GM23338 (cell line): ENCODE measurements at regions not wholly inside any gene's neighbourhood (a gene's known extent, or its start where the extent isn't known, plus 50 kb on each side); places are given as distances from the start of the nearest gene placed in this dataset.

Experiments used
- ATAC-seq: fragments of 200-7000 bp; cut with Tn5 transposase; 3 replicates; pipeline ENCODE4 v1.9.1; 2020
- DNase-seq: peaks from one replicate; pipeline ENCODE4 v3.0.0-alpha.2; 2015; ENCODE audit warnings: low spot score
- H2AFZ ChIP-seq: fragments of 200-600 bp; sonication (generic); 2 replicates; pipeline ENCODE4 v1.8.0; 2016; ENCODE audit warnings: antibody characterized with exemption, mild to moderate bottlenecking, moderate library complexity
- H3F3A ChIP-seq: fragments of 200-600 bp; sonication (generic); replicated peaks from 2 replicates; pipeline ENCODE4 v1.8.0; 2017; ENCODE audit warnings: antibody characterized with exemption, mixed run types, low read depth
- H3K27ac ChIP-seq: fragments of 200-600 bp; sonication (generic); 2 replicates; pipeline ENCODE4 v1.6.1; 2016; ENCODE audit warnings: low read depth
- H3K27me3 ChIP-seq: fragments of 200-600 bp; sonication (generic); 2 replicates; pipeline ENCODE4 v1.8.0; 2016; ENCODE audit warnings: mild to moderate bottlenecking, mixed run types, moderate library complexity; ENCODE audit not compliant: insufficient read depth
- H3K36me3 ChIP-seq: fragments of 200-600 bp; sonication (generic); 2 replicates; pipeline ENCODE4 v1.8.0; 2016; ENCODE audit warnings: mild to moderate bottlenecking; ENCODE audit not compliant: insufficient read depth
- H3K4me1 ChIP-seq: fragments of 200-600 bp; sonication (generic); 2 replicates; pipeline ENCODE4 v1.8.0; 2016; ENCODE audit warnings: mild to moderate bottlenecking, moderate library complexity; ENCODE audit not compliant: insufficient read depth
- H3K4me2 ChIP-seq: fragments of 200-600 bp; sonication (generic); 2 replicates; pipeline ENCODE4 v1.7.1; 2017; ENCODE audit warnings: mixed run types
- H3K4me3 ChIP-seq: fragments of 200-600 bp; sonication (generic); 2 replicates; pipeline ENCODE4 v1.6.1; 2016; ENCODE audit warnings: mixed run types
- H3K79me2 ChIP-seq: fragments of 200-600 bp; sonication (generic); replicated peaks from 2 replicates; pipeline ENCODE4 v1.8.0; 2017; ENCODE audit warnings: mild to moderate bottlenecking; ENCODE audit not compliant: insufficient read depth
- H3K9me2 ChIP-seq: fragments of 200-600 bp; sonication (generic); 2 replicates; pipeline ENCODE4 v1.8.0; 2017; ENCODE audit not compliant: insufficient read depth
- H4K20me1 ChIP-seq: fragments of 200-600 bp; sonication (generic); replicated peaks from 2 replicates; pipeline ENCODE4 v1.8.0; 2017; ENCODE audit warnings: mild to moderate bottlenecking; ENCODE audit not compliant: insufficient read depth
- H3K27ac Mint-ChIP-seq: 2 replicates; pipeline ENCODE4 v1.8.0; 2020; ENCODE audit warnings: inconsistent platforms, mild to moderate bottlenecking, moderate library complexity, mixed read lengths
- H3K27me3 Mint-ChIP-seq: 3 replicates; pipeline ENCODE4 v1.8.0; 2022; ENCODE audit warnings: low read depth, mild to moderate bottlenecking, moderate library complexity, mixed read lengths, inconsistent platforms; ENCODE audit not compliant: insufficient read depth, poor library complexity
- H3K36me3 Mint-ChIP-seq: 3 replicates; pipeline ENCODE4 v1.8.0; 2021; ENCODE audit warnings: low read depth, mild to moderate bottlenecking, inconsistent platforms, moderate library complexity, mixed read lengths
- H3K4me1 Mint-ChIP-seq: 3 replicates; pipeline ENCODE4 v1.8.0; 2020; ENCODE audit warnings: mild to moderate bottlenecking, inconsistent platforms, mixed read lengths
- H3K4me3 Mint-ChIP-seq: 3 replicates; pipeline ENCODE4 v1.8.0; 2021; ENCODE audit warnings: moderate library complexity, mild to moderate bottlenecking, inconsistent platforms, mixed read lengths
- H3K9me3 Mint-ChIP-seq: 3 replicates; pipeline ENCODE4 v1.8.0; 2020; ENCODE audit warnings: moderate library complexity, mild to moderate bottlenecking, inconsistent platforms, mixed read lengths
- STAT1 ChIP-seq: IDR thresholded peaks from one replicate; pipeline ENCODE4 v1.6.1; 2016; ENCODE audit warnings: antibody characterized with exemption; ENCODE audit not compliant: unreplicated experiment
- ZNF331 ChIP-seq: fragments of 250-450 bp; sonication (Bioruptor Pico); IDR thresholded peaks from 2 replicates; pipeline ENCODE4 v1.5.0; 2020; ENCODE audit warnings: low read depth, mild to moderate bottlenecking, moderate library complexity
- TF ChIP-seq, protein P1 (sequence below): fragments of 250-450 bp; sonication (Bioruptor Pico); IDR thresholded peaks from 2 replicates; pipeline ENCODE4 v1.5.0; 2020; ENCODE audit warnings: mild to moderate bottlenecking, moderate library complexity
- TF ChIP-seq, protein P2 (sequence below), 2 experiments: fragments of 200-600 bp in 1 of 2; sonication (generic) in 1 of 2; conservative IDR thresholded peaks; 2 replicates each; pipeline versions ENCODE4 v1.5.1 to v1.6.1; 2016 to 2017; ENCODE audit warnings: antibody characterized with exemption in 2 of 2, low read depth in 2 of 2, mild to moderate bottlenecking in 2 of 2, moderate library complexity in 1 of 2

DNA sequence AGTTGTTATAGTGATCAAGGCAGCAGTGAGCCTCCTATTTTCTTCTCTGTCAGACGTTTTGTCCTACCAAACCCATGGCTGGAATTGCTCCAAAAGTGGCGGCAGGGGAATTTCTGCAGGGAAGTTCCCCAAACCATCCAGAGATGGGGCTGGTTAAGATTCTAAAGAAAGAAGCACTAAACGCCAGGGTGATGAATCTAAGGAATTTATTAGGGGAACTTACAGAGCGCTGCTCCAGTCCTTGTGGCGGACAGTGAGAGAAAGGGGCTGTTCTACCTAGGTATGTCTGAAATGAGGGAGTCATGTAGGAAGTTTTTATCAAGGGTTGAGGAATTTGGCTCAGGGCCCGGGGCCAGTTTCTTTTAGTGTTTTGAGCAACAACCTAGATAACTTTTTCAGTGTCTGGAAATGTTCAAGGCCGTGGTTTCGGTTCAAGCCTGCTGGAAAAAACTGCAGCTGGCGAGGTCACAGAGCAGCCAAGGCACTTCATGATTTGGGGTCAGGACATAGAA, 222.4 kb upstream of the B3GALT2 start:
- Mint-ChIP-seq H3K27ac (peak overlapping the region; percentile 26; the same call in 1 of the 2 replicates), H3K4me3 (no peak overlapping the region), H3K4me1 (no peaks in the 10 kb centered on the region), H3K9me3 (no peaks in the 10 kb centered on the region), H3K27me3 (peaks cover 2% of the 10 kb centered on the region), H3K36me3 (no peaks in the 10 kb centered on the region)
- Histone ChIP-seq H2AFZ (no peak overlapping the region), H3K9me2 (no peaks in the 10 kb centered on the region), H3K4me1 (no peaks in the 10 kb centered on the region), H4K20me1 (no peaks in the 10 kb centered on the region), H3F3A (no peaks in the 10 kb centered on the region), H3K79me2 (no peaks in the 10 kb centered on the region), H3K27ac (no peak overlapping the region), H3K4me3 (no peak overlapping the region), H3K36me3 (no peaks in the 10 kb centered on the region), H3K4me2 (no peak overlapping the region), H3K27me3 (no peaks in the 10 kb centered on the region)
- ATAC-seq (no peak; the same call in 2 of the 3 replicates), DNase-seq (peak; percentile 24)
- TF ChIP-seq, protein P1, sequence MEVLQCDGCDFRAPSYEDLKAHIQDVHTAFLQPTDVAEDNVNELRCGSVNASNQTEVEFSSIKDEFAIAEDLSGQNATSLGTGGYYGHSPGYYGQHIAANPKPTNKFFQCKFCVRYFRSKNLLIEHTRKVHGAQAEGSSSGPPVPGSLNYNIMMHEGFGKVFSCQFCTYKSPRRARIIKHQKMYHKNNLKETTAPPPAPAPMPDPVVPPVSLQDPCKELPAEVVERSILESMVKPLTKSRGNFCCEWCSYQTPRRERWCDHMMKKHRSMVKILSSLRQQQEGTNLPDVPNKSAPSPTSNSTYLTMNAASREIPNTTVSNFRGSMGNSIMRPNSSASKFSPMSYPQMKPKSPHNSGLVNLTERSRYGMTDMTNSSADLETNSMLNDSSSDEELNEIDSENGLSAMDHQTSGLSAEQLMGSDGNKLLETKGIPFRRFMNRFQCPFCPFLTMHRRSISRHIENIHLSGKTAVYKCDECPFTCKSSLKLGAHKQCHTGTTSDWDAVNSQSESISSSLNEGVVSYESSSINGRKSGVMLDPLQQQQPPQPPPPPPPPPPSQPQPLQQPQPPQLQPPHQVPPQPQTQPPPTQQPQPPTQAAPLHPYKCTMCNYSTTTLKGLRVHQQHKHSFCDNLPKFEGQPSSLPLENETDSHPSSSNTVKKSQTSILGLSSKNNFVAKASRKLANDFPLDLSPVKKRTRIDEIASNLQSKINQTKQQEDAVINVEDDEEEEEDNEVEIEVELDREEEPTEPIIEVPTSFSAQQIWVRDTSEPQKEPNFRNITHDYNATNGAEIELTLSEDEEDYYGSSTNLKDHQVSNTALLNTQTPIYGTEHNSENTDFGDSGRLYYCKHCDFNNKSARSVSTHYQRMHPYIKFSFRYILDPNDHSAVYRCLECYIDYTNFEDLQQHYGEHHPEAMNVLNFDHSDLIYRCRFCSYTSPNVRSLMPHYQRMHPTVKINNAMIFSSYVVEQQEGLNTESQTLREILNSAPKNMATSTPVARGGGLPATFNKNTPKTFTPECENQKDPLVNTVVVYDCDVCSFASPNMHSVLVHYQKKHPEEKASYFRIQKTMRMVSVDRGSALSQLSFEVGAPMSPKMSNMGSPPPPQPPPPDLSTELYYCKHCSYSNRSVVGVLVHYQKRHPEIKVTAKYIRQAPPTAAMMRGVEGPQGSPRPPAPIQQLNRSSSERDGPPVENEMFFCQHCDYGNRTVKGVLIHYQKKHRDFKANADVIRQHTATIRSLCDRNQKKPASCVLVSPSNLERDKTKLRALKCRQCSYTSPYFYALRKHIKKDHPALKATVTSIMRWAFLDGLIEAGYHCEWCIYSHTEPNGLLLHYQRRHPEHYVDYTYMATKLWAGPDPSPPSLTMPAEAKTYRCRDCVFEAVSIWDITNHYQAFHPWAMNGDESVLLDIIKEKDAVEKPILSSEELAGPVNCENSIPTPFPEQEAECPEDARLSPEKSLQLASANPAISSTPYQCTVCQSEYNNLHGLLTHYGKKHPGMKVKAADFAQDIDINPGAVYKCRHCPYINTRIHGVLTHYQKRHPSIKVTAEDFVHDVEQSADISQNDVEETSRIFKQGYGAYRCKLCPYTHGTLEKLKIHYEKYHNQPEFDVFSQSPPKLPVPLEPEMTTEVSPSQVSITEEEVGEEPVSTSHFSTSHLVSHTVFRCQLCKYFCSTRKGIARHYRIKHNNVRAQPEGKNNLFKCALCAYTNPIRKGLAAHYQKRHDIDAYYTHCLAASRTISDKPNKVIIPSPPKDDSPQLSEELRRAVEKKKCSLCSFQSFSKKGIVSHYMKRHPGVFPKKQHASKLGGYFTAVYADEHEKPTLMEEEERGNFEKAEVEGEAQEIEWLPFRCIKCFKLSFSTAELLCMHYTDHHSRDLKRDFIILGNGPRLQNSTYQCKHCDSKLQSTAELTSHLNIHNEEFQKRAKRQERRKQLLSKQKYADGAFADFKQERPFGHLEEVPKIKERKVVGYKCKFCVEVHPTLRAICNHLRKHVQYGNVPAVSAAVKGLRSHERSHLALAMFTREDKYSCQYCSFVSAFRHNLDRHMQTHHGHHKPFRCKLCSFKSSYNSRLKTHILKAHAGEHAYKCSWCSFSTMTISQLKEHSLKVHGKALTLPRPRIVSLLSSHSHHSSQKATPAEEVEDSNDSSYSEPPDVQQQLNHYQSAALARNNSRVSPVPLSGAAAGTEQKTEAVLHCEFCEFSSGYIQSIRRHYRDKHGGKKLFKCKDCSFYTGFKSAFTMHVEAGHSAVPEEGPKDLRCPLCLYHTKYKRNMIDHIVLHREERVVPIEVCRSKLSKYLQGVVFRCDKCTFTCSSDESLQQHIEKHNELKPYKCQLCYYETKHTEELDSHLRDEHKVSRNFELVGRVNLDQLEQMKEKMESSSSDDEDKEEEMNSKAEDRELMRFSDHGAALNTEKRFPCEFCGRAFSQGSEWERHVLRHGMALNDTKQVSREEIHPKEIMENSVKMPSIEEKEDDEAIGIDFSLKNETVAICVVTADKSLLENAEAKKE (CRISPR knock-in tag) = no peak
- TF ChIP-seq ZNF331 (CRISPR knock-in tag) (no peak), STAT1 (no peak)
- TF ChIP-seq, protein P2, sequence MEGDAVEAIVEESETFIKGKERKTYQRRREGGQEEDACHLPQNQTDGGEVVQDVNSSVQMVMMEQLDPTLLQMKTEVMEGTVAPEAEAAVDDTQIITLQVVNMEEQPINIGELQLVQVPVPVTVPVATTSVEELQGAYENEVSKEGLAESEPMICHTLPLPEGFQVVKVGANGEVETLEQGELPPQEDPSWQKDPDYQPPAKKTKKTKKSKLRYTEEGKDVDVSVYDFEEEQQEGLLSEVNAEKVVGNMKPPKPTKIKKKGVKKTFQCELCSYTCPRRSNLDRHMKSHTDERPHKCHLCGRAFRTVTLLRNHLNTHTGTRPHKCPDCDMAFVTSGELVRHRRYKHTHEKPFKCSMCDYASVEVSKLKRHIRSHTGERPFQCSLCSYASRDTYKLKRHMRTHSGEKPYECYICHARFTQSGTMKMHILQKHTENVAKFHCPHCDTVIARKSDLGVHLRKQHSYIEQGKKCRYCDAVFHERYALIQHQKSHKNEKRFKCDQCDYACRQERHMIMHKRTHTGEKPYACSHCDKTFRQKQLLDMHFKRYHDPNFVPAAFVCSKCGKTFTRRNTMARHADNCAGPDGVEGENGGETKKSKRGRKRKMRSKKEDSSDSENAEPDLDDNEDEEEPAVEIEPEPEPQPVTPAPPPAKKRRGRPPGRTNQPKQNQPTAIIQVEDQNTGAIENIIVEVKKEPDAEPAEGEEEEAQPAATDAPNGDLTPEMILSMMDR (conservative IDR thresholded peaks at IDR 0.05; ENCODE audit: low read depth in 2 of 2) = no peak
